Lower leg skin (tissue), 4 donors: ENCODE measurements at regions not wholly inside any gene's neighbourhood (a gene's known extent, or its start where the extent isn't known, plus 50 kb on each side); places are given as distances from the start of the nearest gene placed in this dataset.

Source experiments
- DNase-seq, 2 donors: peaks; one replicate each; pipeline ENCODE4 v3.0.0-alpha.2; 2019; ENCODE audit warnings: low spot score in 2 of 2
- H3K4me3 ChIP-seq: fragments of 200-600 bp; sonication (generic); 2 replicates; pipeline ENCODE4 v1.5.1; 2017; ENCODE audit warnings: mild to moderate bottlenecking, low read depth; ENCODE audit not compliant: poor library complexity, severe bottlenecking
- CTCF ChIP-seq, 3 donors: fragments of 450-650 bp; IDR thresholded peaks; one replicate each; pipeline ENCODE4 v1.5.1; 2016; ENCODE audit warnings: antibody characterized with exemption in 3 of 3, mild to moderate bottlenecking in 3 of 3, moderate library complexity in 2 of 3
- POLR2A ChIP-seq, 2 donors: fragments of 450-650 bp; IDR thresholded peaks; one replicate each; pipeline ENCODE4 v1.6.1; 2016 to 2017; ENCODE audit warnings: antibody characterized with exemption in 2 of 2, mild to moderate bottlenecking in 1 of 2, moderate library complexity in 1 of 2
- WGBS, 2 donors: methylation state at CpG; one replicate each; pipeline ENCODE4 v1.1.5; 2018; 5-methylcytosine and 5-hydroxymethylcytosine counted together
- intact Hi-C: fragments of 100-400 bp; cut with DNase I; formaldehyde crosslinking; loops from one replicate; pipeline ENCODE4 v1.15.0; 2023; ENCODE audit warnings: low total_unique reads

DNA sequence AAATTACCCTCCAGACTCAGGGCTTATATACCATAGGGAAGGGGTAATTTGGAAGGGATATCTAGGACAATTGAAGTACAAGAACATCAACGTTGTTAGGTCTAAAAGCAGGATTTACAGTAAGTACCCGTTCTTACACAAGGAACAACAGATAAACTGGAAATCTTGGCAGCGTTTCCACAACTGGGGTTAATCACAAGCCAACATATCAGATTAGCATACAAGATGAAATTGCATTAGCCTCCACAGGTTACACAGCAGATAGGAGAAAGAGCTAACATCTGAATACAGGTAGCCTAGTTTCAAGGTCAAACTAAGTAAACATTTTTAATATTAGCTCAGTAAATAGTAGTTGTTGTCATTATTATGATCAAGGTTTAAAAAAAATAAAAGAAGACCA is 1214.0 kb upstream of the PCDH20 start:
- WGBS, 2 donors = 62 to 73% methylated on average over 3 of the region's 3 CpGs
- no peak overlapping the region for H3K4me3 ChIP-seq
- intact Hi-C loops = no loop called here
- no peak for DNase-seq
- TF ChIP-seq CTCF (IDR thresholded peaks at IDR 0.05) (no peak), POLR2A (IDR thresholded peaks at IDR 0.05) (no peak)

DNA sequence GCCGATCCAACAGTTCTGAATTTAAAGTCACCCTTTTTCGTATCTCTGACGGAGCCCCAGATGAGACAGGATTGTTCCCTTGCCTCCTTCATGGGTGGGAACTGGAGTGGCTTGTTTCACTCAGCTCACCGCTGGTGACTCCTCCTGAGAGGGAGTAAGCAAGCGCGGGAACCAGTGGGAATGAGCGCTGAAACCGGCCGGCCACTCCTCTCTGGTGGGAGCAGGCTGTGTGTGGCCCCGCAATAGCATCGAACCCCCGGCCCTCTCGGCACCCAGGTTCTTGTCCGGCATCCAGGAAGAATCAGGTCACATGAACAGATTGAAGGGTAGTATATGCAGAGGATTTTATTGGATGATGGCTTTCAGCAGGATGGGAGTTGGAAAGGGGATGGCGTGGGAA is 1211.6 kb upstream of the PCDH20 start:
- intact Hi-C loops = no loop called here
- no peak overlapping the region for H3K4me3 ChIP-seq
- no peak for TF ChIP-seq CTCF (IDR thresholded peaks at IDR 0.05)
- WGBS, 2 donors = 91 to 95% methylated on average over 15 of the region's 15 CpGs
- DNase-seq = peak in 1 of 2 donors; percentile 83

GRCh38 chr13:62626771-62627170 is 1211.1 kb upstream of the PCDH20 start:
- intact Hi-C loops = no loop called here
- WGBS, 2 donors = 53 to 57% methylated on average over 5 of the region's 5 CpGs
- TF ChIP-seq POLR2A (IDR thresholded peaks at IDR 0.05) = no peak
- DNase-seq = no peak
- H3K4me3 ChIP-seq = no peak overlapping the region

GRCh38 chr13:62625214-62625881 is 1209.7 kb upstream of the PCDH20 start:
- no peak for DNase-seq
- intact Hi-C loops = no loop called here
- WGBS, 2 donors = 85 to 89% methylated on average over 15 of the region's 15 CpGs
- TF ChIP-seq CTCF (IDR thresholded peaks at IDR 0.05) (no peak), POLR2A (IDR thresholded peaks at IDR 0.05) (no peak)
- no peak overlapping the region for H3K4me3 ChIP-seq

- H3K4me3 ChIP-seq = no peak overlapping the region
- TF ChIP-seq POLR2A (IDR thresholded peaks at IDR 0.05) = no peak
- TF ChIP-seq CTCF (IDR thresholded peaks at IDR 0.05) = no peak
- intact Hi-C loops = no loop called here
- no peak for DNase-seq
- 65 to 86% methylated on average over 1 of the region's 1 CpG for WGBS, 2 donors
These were observed 1198.2 kb upstream of the PCDH20 start for GRCh38 chr13:62613819-62614218.

- intact Hi-C loops = no loop called here
- WGBS, 2 donors = 83 to 84% methylated on average over 2 of the region's 2 CpGs
- TF ChIP-seq CTCF (IDR thresholded peaks at IDR 0.05) = no peak
- no peak for TF ChIP-seq POLR2A (IDR thresholded peaks at IDR 0.05)
- H3K4me3 ChIP-seq = no peak overlapping the region
- DNase-seq = no peak
These were observed 1195.7 kb upstream of the PCDH20 start for GRCh38 chr13:62611343-62611742.
